ENCODE measurements at regions not wholly inside any gene's neighbourhood (a gene's known extent, or its start where the extent isn't known, plus 50 kb on each side); places are given as distances from the start of the nearest gene placed in this dataset.

- H3K27me3 ChIP-seq = no peaks in the 10 kb centered on the region
- TF ChIP-seq CTCF (IDR thresholded peaks at IDR 0.05) = no peak
- intact Hi-C loops (cut with DNase I) = no loop called here
- ATAC-seq = no peak
- H3K27ac ChIP-seq = no peak overlapping the region
- no peak for DNase-seq
- H3K4me3 ChIP-seq = no peak overlapping the region
- H3K36me3 ChIP-seq = no peaks in the 10 kb centered on the region
- no peaks in the 10 kb centered on the region for H3K4me1 ChIP-seq
- no peak for FAIRE-seq
- H3K9me3 ChIP-seq = no peaks in the 10 kb centered on the region
These were observed 221.8 kb downstream of the KIT start for GRCh38 chr4:54879576-54879975.

- intact Hi-C loops (cut with DNase I) = no loop called here
- H3K9me3 ChIP-seq = no peaks in the 10 kb centered on the region
- TF ChIP-seq CTCF (IDR thresholded peaks at IDR 0.05) = no peak
- no peaks in the 10 kb centered on the region for H3K4me1 ChIP-seq
- no peak for DNase-seq
- H3K36me3 ChIP-seq = no peaks in the 10 kb centered on the region
- no peak overlapping the region for H3K27ac ChIP-seq
- ATAC-seq = no peak
- no peak overlapping the region for H3K4me3 ChIP-seq
- no peaks in the 10 kb centered on the region for H3K27me3 ChIP-seq
- 62 to 77% methylated on average over 2 of the region's 2 CpGs for WGBS, 2 donors
- no peak for FAIRE-seq
These were observed 219.2 kb downstream of the KIT start for GRCh38 chr4:54877006-54877405.

GRCh38 chr4:54872261-54872660, 214.5 kb downstream of the KIT start:
- no peak for TF ChIP-seq CTCF (IDR thresholded peaks at IDR 0.05)
- no peak for DNase-seq
- WGBS, 2 donors = 53 to 59% methylated on average over 3 of the region's 3 CpGs
- Histone ChIP-seq H3K9me3 (no peaks in the 10 kb centered on the region), H3K27me3 (no peaks in the 10 kb centered on the region), H3K4me1 (no peaks in the 10 kb centered on the region), H3K4me3 (no peak overlapping the region), H3K27ac (no peak overlapping the region), H3K36me3 (no peaks in the 10 kb centered on the region)
- no peak for FAIRE-seq
- ATAC-seq = no peak
- intact Hi-C loops (cut with DNase I) = no loop called here

- Histone ChIP-seq H3K27ac (no peak overlapping the region), H3K27me3 (no peaks in the 10 kb centered on the region), H3K9me3 (no peaks in the 10 kb centered on the region), H3K4me3 (no peak overlapping the region), H3K36me3 (no peaks in the 10 kb centered on the region), H3K4me1 (no peaks in the 10 kb centered on the region)
- ATAC-seq (no peak), FAIRE-seq (no peak), DNase-seq (no peak)
- intact Hi-C loops (cut with DNase I) = no loop called here
- no peak for TF ChIP-seq CTCF (IDR thresholded peaks at IDR 0.05)
- WGBS, 2 donors = 58 to 68% methylated on average over 3 of the region's 3 CpGs
These were observed 206.0 kb downstream of the KIT start for GRCh38 chr4:54863571-54864255.

- intact Hi-C loops (cut with DNase I) = no loop called here
These were observed 203.4 kb downstream of the KIT start for GRCh38 chr4:54861201-54861600.

More at GRCh38 chr4:54861201-54861600, 203.4 kb downstream of the KIT start:
- no peak for TF ChIP-seq CTCF (IDR thresholded peaks at IDR 0.05)
- WGBS, 2 donors = 42 to 46% methylated on average over 2 of the region's 2 CpGs
- no peak for DNase-seq
- no peak overlapping the region for H3K4me3 ChIP-seq
- H3K4me1 ChIP-seq = no peaks in the 10 kb centered on the region
- H3K27me3 ChIP-seq = no peaks in the 10 kb centered on the region
- no peaks in the 10 kb centered on the region for H3K36me3 ChIP-seq
- H3K9me3 ChIP-seq = no peaks in the 10 kb centered on the region
- ATAC-seq = no peak
- H3K27ac ChIP-seq = no peak overlapping the region
- FAIRE-seq = no peak

Data from pancreas (tissue), 10 donors.